HL-60 (cell line): ENCODE measurements at regions not wholly inside any gene's neighbourhood (a gene's known extent, or its start where the extent isn't known, plus 50 kb on each side); places are given as distances from the start of the nearest gene placed in this dataset.

Experiments
- CTCF ChIP-seq: IDR thresholded peaks from one replicate; pipeline ENCODE4 v1.5.1; 2011; ENCODE audit warnings: low read length, control low read depth, inconsistent platforms; ENCODE audit not compliant: insufficient read depth
- GABPA ChIP-seq: IDR thresholded peaks from 2 replicates; pipeline ENCODE4 v1.6.1; 2012; ENCODE audit warnings: low read depth
- POLR2AphosphoS5 ChIP-seq: IDR thresholded peaks from 2 replicates; pipeline ENCODE4 v1.6.1; 2012; ENCODE audit warnings: low read depth
- REST ChIP-seq: IDR thresholded peaks from 2 replicates; pipeline ENCODE4 v1.6.1; 2012; ENCODE audit warnings: low read depth; ENCODE audit not compliant: insufficient replicate concordance
- SPI1 ChIP-seq: IDR thresholded peaks from 2 replicates; pipeline ENCODE4 v1.6.1; 2012; ENCODE audit warnings: low read depth, mild to moderate bottlenecking, borderline replicate concordance

GRCh38 chr9:31028137-31028536 lies 1356.3 kb upstream of the ACO1 start:
- TF ChIP-seq GABPA, result no peak
- no peak for TF ChIP-seq CTCF
- TF ChIP-seq REST, result no peak
- no peak for TF ChIP-seq POLR2AphosphoS5
- TF ChIP-seq SPI1, result no peak
